GM12878 (cell line): ENCODE measurements at regions not wholly inside any gene's neighbourhood (a gene's known extent, or its start where the extent isn't known, plus 50 kb on each side); places are given as distances from the start of the nearest gene placed in this dataset.

ENCODE experiments used
- ATAC-seq: fragments of 200-7000 bp; cut with Tn5 transposase; 3 replicates; pipeline ENCODE4 v1.9.1; 2020; ENCODE audit warnings: mild to moderate bottlenecking, moderate library complexity
- BruUV-seq: library from RNA; stranded (reverse); fragments of 400-500 nt; replicated peaks from 2 replicates; lab custom pipeline; 2021; lab: Mats Ljungman, UMichigan
- CTCF ChIA-PET: fragments of 300-600 bp; sonication (Branson Sonifier 250); formaldehyde crosslinking; extraction: SDS; loops from one replicate; lab custom pipeline; 2021; ENCODE audit warnings: inconsistent platforms; lab: Yijun Ruan, JAX
- POLR2A ChIA-PET: fragments of 350-600 bp; formaldehyde crosslinking; extraction: SDS; loops from one replicate; lab custom pipeline; 2021; ENCODE audit warnings: inconsistent platforms; lab: Charles Lee
- RAD21 ChIA-PET: fragments of 300-600 bp; sonication (Branson Sonifier 250); formaldehyde crosslinking; loops from one replicate; lab custom pipeline; 2023; ENCODE audit warnings: antibody characterized with exemption; ENCODE audit not compliant: unreplicated experiment; lab: Charles Lee
- SMC1A ChIA-PET: fragments of 300-600 bp; sonication (Branson Sonifier 250); formaldehyde crosslinking; loops from one replicate; lab custom pipeline; 2023; ENCODE audit not compliant: unreplicated experiment, uncharacterized antibody; lab: Charles Lee
- DNase-seq: peaks from one replicate; pipeline ENCODE4 v3.0.0-alpha.2; 2011; ENCODE audit warnings: low read depth, low spot score
- FAIRE-seq: peaks from 3 replicates; lab custom pipeline; 2011; peaks lifted over from hg19 to GRCh38; lab: Jason Lieb, UNC
- H2AFZ ChIP-seq: 2 replicates; pipeline ENCODE4 v1.6.0; 2011; ENCODE audit warnings: low read depth, low read length, control low read depth; ENCODE audit not compliant: control insufficient read depth
- H3K27ac ChIP-seq: 2 replicates; pipeline ENCODE4 v1.5.1; 2011; ENCODE audit warnings: control low read depth; ENCODE audit not compliant: control insufficient read depth, insufficient read depth
- H3K27me3 ChIP-seq, 2 experiments: replicated peaks in 1 of 2; 2 replicates each; pipeline versions ENCODE4 v1.6.0 to v1.6.1; 2011; ENCODE audit warnings: low read length in 1 of 2; ENCODE audit not compliant: control insufficient read depth in 2 of 2, insufficient read depth in 2 of 2
- H3K36me3 ChIP-seq, 2 experiments: 2 replicates each; pipeline ENCODE4 v1.5.1; 2011; ENCODE audit warnings: low read length in 1 of 2; ENCODE audit not compliant: control insufficient read depth in 2 of 2, insufficient read depth in 2 of 2
- H3K4me1 ChIP-seq: 2 replicates; pipeline ENCODE4 v1.6.1; 2011; ENCODE audit warnings: mild to moderate bottlenecking, low read length, moderate library complexity, mixed read lengths; ENCODE audit not compliant: control insufficient read depth, insufficient read depth
- H3K4me2 ChIP-seq: 2 replicates; pipeline ENCODE4 v1.6.0; 2011; ENCODE audit warnings: control low read depth; ENCODE audit not compliant: control insufficient read depth, insufficient read depth
- H3K4me3 ChIP-seq: fragments of 200-600 bp; sonication (generic); 2 replicates; pipeline ENCODE4 v1.5.1; 2016
- H3K79me2 ChIP-seq: 2 replicates; pipeline ENCODE4 v1.6.0; 2011; ENCODE audit warnings: low read length; ENCODE audit not compliant: control insufficient read depth, insufficient read depth
- H3K9ac ChIP-seq: 2 replicates; pipeline ENCODE4 v1.8.0; 2011; ENCODE audit warnings: low read length, control low read depth, mixed read lengths; ENCODE audit not compliant: control insufficient read depth, insufficient read depth
- H3K9me3 ChIP-seq: replicated peaks from 3 replicates; pipeline ENCODE4 v1.5.1; 2011; ENCODE audit warnings: mild to moderate bottlenecking, low read length; ENCODE audit not compliant: control insufficient read depth, insufficient read depth
- H4K20me1 ChIP-seq: 2 replicates; pipeline ENCODE4 v1.6.0; 2011; ENCODE audit not compliant: control insufficient read depth, insufficient read depth
- ASH2L ChIP-seq: fragments of 300-600, 200-600 bp; sonication (generic); IDR thresholded peaks from 2 replicates; pipeline ENCODE4 v1.6.1; 2017; ENCODE audit warnings: low read depth, mild to moderate bottlenecking, borderline replicate concordance
- ATF3 ChIP-seq: IDR thresholded peaks from 2 replicates; pipeline ENCODE4 v1.6.1; 2011; ENCODE audit warnings: low read depth, mild to moderate bottlenecking, low read length, moderate library complexity, borderline replicate concordance; ENCODE audit errors: extremely low read depth
- CHD4 ChIP-seq: fragments of 200-600 bp; sonication (generic); IDR thresholded peaks from 2 replicates; pipeline ENCODE4 v1.6.1; 2016; ENCODE audit warnings: mild to moderate bottlenecking
- E2F4 ChIP-seq: IDR thresholded peaks from 2 replicates; pipeline ENCODE4 v1.6.1; 2012; ENCODE audit warnings: low read depth, low read length, improper control_type of control experiment
- ETV6 ChIP-seq, 2 experiments: fragments of 450-650 bp in 1 of 2; IDR thresholded peaks in 1 of 2; conservative IDR thresholded peaks in 1 of 2; 2 replicates each; pipeline ENCODE4 v1.6.1; 2014; ENCODE audit warnings: antibody characterized with exemption in 1 of 2, borderline replicate concordance in 1 of 2, low read depth in 1 of 2, mild to moderate bottlenecking in 1 of 2, moderate library complexity in 1 of 2
- FOXM1 ChIP-seq: IDR thresholded peaks from 2 replicates; pipeline ENCODE4 v1.6.1; 2012; ENCODE audit warnings: low read depth, mild to moderate bottlenecking, inconsistent platforms, low read length, moderate library complexity
- GATAD2B ChIP-seq: fragments of 450-650 bp; conservative IDR thresholded peaks from 2 replicates; pipeline ENCODE4 v1.6.1; 2017; ENCODE audit warnings: low read depth, mild to moderate bottlenecking, moderate library complexity
- HCFC1 ChIP-seq: fragments of 150-350 bp; IDR thresholded peaks from 2 replicates; pipeline ENCODE4 v1.6.1; 2014; ENCODE audit warnings: low read length
- HDAC2 ChIP-seq: fragments of 200-600 bp; sonication (generic); IDR thresholded peaks from 2 replicates; pipeline ENCODE4 v1.6.1; 2017
- JUNB ChIP-seq: IDR thresholded peaks from 2 replicates; pipeline ENCODE4 v1.6.1; 2016; ENCODE audit warnings: antibody characterized with exemption, mild to moderate bottlenecking
- NFYB ChIP-seq: IDR thresholded peaks from 2 replicates; pipeline ENCODE4 v1.6.1; 2011; ENCODE audit warnings: low read depth, mild to moderate bottlenecking, low read length, improper control_type of control experiment, moderate library complexity; ENCODE audit not compliant: insufficient read depth
- NKRF ChIP-seq: fragments of 450-650 bp; conservative IDR thresholded peaks from 2 replicates; pipeline ENCODE4 v1.6.1; 2017; ENCODE audit warnings: mild to moderate bottlenecking, moderate library complexity
- NR2C2 ChIP-seq: IDR thresholded peaks from 2 replicates; pipeline ENCODE4 v1.6.1; 2011; ENCODE audit warnings: borderline replicate concordance, low read depth; ENCODE audit not compliant: control insufficient read depth, insufficient read length
- NR2F1 ChIP-seq: fragments of 450-650 bp; conservative IDR thresholded peaks from 2 replicates; pipeline ENCODE4 v1.6.1; 2017; ENCODE audit warnings: mild to moderate bottlenecking
- PML ChIP-seq: IDR thresholded peaks from 2 replicates; pipeline ENCODE4 v1.6.1; 2012; ENCODE audit warnings: low read length, inconsistent platforms
- RAD21 ChIP-seq: IDR thresholded peaks from 2 replicates; pipeline ENCODE4 v1.6.1; 2011; ENCODE audit warnings: mild to moderate bottlenecking, low read depth, low read length, moderate library complexity; ENCODE audit not compliant: insufficient read depth
- SREBF1 ChIP-seq: IDR thresholded peaks from 2 replicates; pipeline ENCODE4 v1.6.1; 2012; ENCODE audit warnings: mild to moderate bottlenecking, low read length
- STAT3 ChIP-seq: IDR thresholded peaks from 2 replicates; pipeline ENCODE4 v1.6.1; 2011; ENCODE audit warnings: low read depth, low read length, improper control_type of control experiment
- TARDBP ChIP-seq: IDR thresholded peaks from 2 replicates; pipeline ENCODE4 v1.6.1; 2016; ENCODE audit warnings: borderline replicate concordance
- WGBS: methylation state at CpG from one replicate; pipeline ENCODE4 v1.1.6; 2016; ENCODE audit warnings: low lambda C conversion rate; ENCODE audit not compliant: insufficient replicate concordance, insufficient coverage; ENCODE audit errors: missing lambda C conversion rate; 5-methylcytosine and 5-hydroxymethylcytosine counted together
- in situ Hi-C: fragments of 300-500 bp; cut with MboI; formaldehyde crosslinking; loops from 9 replicates; pipeline ENCODE4 v1.14.3; 2018; ENCODE audit warnings: mixed read lengths
- intact Hi-C: fragments of 100-400 bp; cut with micrococcal nuclease; formaldehyde crosslinking; loops from one replicate; pipeline ENCODE4 v1.14.2; 2022; ENCODE audit not compliant: unreplicated experiment

GRCh38 chrX:116749943-116750342, 287.2 kb upstream of the CT83 start:
- Histone ChIP-seq H3K36me3 (no peaks in the 10 kb centered on the region), H3K4me3 (no peak overlapping the region), H3K9ac (no peak overlapping the region), H3K27ac (no peak overlapping the region), H3K79me2 (no peaks in the 10 kb centered on the region), H3K4me2 (no peak overlapping the region), H3K27me3 (no peaks in the 10 kb centered on the region), H3K4me1 (no peaks in the 10 kb centered on the region), H4K20me1 (no peaks in the 10 kb centered on the region), H2AFZ (no peak overlapping the region), H3K9me3 (no peaks in the 10 kb centered on the region)
- ChIA-PET CTCF (no interaction called here), POLR2A (no interaction called here), RAD21 (no interaction called here), SMC1A (no interaction called here)
- in situ Hi-C loops (no loop called here), intact Hi-C loops (no loop called here)
- DNase-seq: no peak
- FAIRE-seq: no peak
- TF ChIP-seq NR2C2 (no peak), RAD21 (no peak), CHD4 (no peak), HDAC2 (no peak), E2F4 (no peak), FOXM1 (no peak), NFYB (no peak), NKRF (no peak), SREBF1 (no peak), ASH2L (no peak), GATAD2B (no peak), NR2F1 (no peak), JUNB (no peak), HCFC1 (no peak), STAT3 (no peak), TARDBP (no peak), PML (no peak), ATF3 (no peak), ETV6 (conservative IDR thresholded peaks at IDR 0.05 in 1 of 2, IDR thresholded peaks at IDR 0.05 in 1 of 2; ENCODE audit: borderline replicate concordance in 1 of 2, low read depth in 1 of 2) (no peak)
- WGBS: 38% methylated on average over 3 of the region's 3 CpGs
- ATAC-seq: no peak
- no TSS peak for BruUV-seq
